ENCODE measurements at regions not wholly inside any gene's neighbourhood (a gene's known extent, or its start where the extent isn't known, plus 50 kb on each side); places are given as distances from the start of the nearest gene placed in this dataset.
A peak's percentile ranks its signal among the peaks of the same experiment; 100 is the strongest.

GRCh38 chrX:102067966-102068723 is 57.3 kb upstream of the TCEAL2 start:
- DNase-seq = peak; percentile 7

- no peak for DNase-seq
These were observed 61.9 kb upstream of the TCEAL2 start for GRCh38 chrX:102063445-102064074.

GRCh38 chrX:102044496-102044895 is 81.0 kb upstream of the TCEAL2 start:
- no peak for DNase-seq

- DNase-seq = no peak
These were observed 82.1 kb upstream of the TCEAL2 start for GRCh38 chrX:102043380-102043779.

- no peak for DNase-seq
These were observed 82.8 kb upstream of the TCEAL2 start for GRCh38 chrX:102042372-102043325.

GRCh38 chrX:102029026-102029425 is 96.5 kb upstream of the TCEAL2 start:
- no peak for DNase-seq

- no peak for DNase-seq
These were observed 86.4 kb upstream of the ZMAT1 start for GRCh38 chrX:102018208-102018607.

- DNase-seq = no peak
These were observed 77.1 kb upstream of the ZMAT1 start for GRCh38 chrX:102008901-102009300.

GRCh38 chrX:101999644-102000539 is 68.1 kb upstream of the ZMAT1 start:
- no peak for DNase-seq

GRCh38 chrX:101993335-101993734 is 61.5 kb upstream of the ZMAT1 start:
- DNase-seq = no peak

- DNase-seq = no peak
These were observed 54.8 kb upstream of the ZMAT1 start for GRCh38 chrX:101986586-101986985.
